HG02759 (cell line): ENCODE measurements at regions not wholly inside any gene's neighbourhood (a gene's known extent, or its start where the extent isn't known, plus 50 kb on each side); places are given as distances from the start of the nearest gene placed in this dataset.
"Not testable (repeated sequence)": the region's sequence is repeated elsewhere in the genome, so short reads cannot be mapped to it uniquely, and the experiment has no call there.

ENCODE experiments used
- ATAC-seq: cut with Tn5 transposase; IDR thresholded peaks from one replicate; pipeline ENCODE4 v1.9.1; 2021; ENCODE audit warnings: mild to moderate bottlenecking, moderate library complexity; ENCODE audit not compliant: unreplicated experiment

DNA sequence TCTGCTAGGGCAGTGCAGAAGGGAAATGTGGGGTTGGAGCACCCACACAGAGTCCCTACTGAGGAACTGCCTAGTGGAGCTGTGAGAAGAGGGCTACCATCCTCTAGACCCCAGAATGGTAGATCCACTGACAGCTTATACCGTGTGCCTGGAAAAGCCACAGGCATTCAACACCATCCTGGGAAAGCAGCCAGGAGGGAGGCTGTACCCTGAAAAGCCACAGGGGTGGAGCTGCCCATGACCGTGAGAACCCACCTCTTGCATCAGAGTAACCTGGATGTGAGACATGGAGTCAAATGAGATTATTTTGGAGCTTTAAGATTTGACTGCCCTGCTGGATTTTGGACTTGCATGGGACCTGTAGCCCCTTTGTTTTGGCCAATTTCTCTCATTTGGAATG lies 827.1 kb upstream of the IGFBP7 start:
- not testable (repeated sequence) for ATAC-seq

GRCh38 chr4:57926311-57926710 lies 816.1 kb upstream of the IGFBP7 start:
- ATAC-seq: no peak

- no peak for ATAC-seq
Observed at GRCh38 chr4:57924951-57925350, 814.8 kb upstream of the IGFBP7 start.

DNA sequence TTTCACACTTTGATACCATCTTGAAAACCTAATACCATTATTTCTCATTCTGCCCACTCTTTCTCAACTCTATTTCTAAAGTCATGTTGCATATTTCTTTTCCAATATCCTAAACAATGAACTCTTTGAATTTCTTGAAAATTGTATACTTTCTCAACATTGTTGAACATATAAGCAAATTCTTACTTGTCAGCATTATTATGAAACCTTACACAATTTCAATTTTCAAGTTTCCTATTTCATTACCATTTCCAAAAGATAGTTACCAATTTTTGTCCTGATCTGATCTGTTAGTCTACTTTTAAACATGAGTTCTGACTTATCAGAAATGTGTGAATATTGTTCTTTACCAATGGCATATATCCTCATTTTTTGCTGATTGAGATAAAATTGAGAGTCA lies 806.3 kb upstream of the IGFBP7 start:
- no peak for ATAC-seq

GRCh38 chr4:57911203-57911602 lies 801.0 kb upstream of the IGFBP7 start:
- ATAC-seq: no peak

- no peak for ATAC-seq
Observed at GRCh38 chr4:57910151-57910550, 800.0 kb upstream of the IGFBP7 start.

- ATAC-seq: no peak
Observed at GRCh38 chr4:57905965-57906364, 795.8 kb upstream of the IGFBP7 start.

DNA sequence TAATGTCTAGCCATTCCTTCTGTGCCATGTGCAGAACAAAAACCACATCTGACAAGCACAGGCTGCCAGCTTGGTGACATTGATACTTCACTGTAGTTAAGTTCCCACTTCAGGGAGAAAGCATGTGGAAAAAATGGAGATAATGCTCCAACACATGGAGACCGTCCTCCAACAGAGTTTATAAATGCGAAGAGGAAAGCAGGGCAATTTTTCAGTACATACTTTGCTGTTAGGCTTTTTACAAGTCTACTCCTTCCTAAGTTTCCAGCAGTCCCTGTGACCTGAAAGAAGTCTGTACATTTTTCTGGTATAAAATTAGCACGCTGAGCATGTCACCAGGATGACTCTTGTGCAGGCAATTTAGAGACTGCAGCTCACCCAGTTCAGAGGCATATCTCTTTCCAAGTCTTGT lies 766.9 kb upstream of the IGFBP7 start:
- no peak for ATAC-seq

DNA sequence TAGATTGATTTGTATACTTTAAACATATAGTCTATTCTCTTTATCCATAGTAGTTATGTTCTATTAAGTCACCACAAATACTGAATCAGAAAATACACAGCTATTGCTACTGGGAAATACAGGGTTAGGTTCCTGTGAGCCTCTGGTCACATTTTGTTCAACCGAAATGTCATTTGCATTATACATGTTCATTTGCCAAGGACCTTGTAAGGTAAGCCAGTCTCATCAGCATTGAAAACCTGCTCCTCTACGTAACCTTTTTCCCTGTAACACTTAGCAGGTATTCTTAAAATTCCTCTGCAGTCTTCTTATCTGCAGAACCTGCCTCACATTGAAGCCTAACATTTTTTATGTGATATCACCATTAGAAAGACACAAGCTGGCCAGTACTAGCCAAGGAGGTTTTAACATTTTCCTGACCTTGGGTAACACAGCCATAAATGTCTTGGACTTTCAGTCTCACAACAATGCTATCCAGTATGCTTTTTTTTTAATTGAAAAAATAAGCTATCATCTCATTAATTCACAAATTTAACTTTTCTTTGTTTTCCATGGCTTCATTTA lies 765.7 kb upstream of the IGFBP7 start:
- no peak for ATAC-seq

- no peak for ATAC-seq
Observed at GRCh38 chr4:57866468-57867171, 756.4 kb upstream of the IGFBP7 start.

DNA sequence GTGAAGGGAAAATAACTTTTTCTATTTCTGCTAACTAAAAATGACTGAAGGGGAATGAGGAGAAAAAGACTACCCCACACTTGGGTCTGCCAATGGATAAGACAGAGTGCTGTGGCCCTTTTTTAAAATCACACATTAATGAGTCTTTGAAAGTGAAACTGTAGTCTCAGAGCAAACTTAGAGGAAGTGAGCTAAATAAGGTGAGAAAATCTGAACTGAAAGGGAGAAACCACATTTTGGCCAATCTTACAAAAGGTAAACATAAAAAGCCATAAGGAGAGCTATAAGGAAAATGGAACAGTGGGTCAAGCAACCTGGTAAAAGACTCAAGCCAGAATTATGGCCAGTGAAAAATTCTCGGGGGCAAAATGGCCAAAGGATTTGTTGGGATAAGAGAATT lies 755.1 kb upstream of the IGFBP7 start:
- ATAC-seq: peak; percentile 91

GRCh38 chr4:57854748-57855147 lies 744.6 kb upstream of the IGFBP7 start:
- peak; percentile 94 for ATAC-seq

- no peak for ATAC-seq
Observed at GRCh38 chr4:57850141-57850540, 740.0 kb upstream of the IGFBP7 start.

DNA sequence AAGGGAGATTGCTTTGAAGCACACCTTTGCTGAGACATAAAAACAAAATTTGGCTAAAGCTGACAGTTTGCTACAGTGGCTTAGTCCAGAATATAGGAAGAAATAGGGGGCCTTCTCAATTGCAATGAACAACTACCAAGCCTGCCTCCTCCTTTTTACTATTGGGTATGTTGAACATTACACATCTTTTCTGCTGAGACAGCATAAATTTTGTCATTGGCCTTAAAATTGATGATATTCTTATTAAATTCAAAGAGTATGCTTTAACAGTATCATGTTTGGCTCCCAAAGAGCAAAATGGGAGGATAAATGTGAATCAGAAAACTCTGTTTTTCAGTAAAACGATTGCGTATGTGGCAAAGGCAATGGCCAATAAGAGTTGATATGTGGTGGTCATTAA lies 721.9 kb upstream of the IGFBP7 start:
- no peak for ATAC-seq

- ATAC-seq: no peak
Observed at GRCh38 chr4:57789666-57790065, 679.5 kb upstream of the IGFBP7 start.

DNA sequence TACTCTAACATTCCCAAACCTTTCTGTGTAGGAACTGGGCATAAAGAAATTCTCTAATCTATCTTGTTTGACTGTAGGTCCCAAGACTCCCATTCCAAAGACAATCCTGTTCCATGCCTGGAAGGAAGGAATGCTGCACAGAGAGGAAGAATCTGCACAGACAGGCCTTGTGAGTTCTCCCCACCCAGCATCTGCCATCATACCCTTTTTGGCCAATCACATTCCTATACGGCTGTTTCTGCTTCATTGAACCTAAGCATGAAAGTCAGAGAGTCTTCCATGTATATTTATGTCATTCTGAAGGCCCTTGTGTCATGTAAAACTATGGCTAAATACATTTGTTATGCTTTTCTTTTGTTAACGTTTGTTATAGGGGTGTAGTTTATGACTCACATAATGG lies 667.7 kb upstream of the IGFBP7 start:
- no peak for ATAC-seq

DNA sequence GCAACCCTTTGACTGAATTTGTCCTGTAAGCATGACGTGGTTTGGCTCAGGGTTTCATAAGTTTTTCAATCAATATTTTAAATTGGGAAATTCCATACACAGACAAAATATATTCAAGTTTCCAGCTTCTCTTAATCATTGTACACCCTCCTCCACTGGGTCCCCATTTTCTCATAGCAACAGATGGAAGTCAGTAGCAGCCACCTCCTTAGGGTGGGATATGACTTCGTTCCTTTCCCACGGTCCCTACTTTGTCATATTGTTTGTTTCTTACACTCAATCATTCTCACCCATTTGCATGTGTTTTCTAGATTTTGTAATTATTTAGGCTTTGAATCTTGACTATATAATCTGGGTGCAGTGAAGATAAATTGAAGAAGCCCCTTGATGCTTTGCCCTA lies 664.5 kb upstream of the IGFBP7 start:
- no peak for ATAC-seq

- ATAC-seq: no peak
Observed at GRCh38 chr4:57774171-57774570, 664.0 kb upstream of the IGFBP7 start.

DNA sequence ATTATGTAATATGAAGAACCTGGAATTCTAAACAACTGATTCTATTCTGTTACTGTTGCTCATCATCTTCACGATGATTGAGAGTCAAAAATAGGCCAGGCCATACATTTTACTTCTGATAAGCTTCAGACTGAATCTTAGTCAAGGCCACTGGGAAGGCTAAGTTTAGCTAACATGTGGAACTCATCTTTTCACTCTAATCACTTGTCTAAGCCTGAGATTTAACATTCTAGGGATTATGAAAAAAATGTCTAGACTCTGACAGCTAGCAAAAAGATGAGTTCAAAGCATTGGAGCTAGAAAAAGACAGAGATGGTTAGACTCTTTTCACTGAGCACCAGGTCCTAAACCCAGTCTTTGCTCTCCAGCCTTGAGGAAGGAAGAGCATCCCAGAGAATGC lies 656.2 kb upstream of the IGFBP7 start:
- ATAC-seq: no peak

DNA sequence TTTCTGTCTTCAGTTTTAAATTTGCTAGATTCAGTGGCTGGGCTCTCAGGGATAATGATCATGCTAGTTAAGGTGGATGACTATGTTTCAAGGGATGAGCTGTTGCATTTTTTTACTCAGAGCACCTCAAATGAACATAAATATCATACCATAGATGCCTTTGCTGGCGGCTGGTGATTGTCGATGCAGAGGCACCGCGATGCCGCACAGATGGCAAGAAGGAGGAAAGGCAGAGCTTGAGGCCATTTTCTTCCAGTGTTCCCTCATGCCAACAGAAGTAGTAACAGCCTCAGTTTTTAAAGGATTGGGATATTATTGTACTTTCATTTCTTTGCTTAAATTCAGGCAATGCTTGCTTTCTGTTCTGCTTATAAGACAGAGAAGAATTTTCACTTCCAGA lies 654.7 kb upstream of the IGFBP7 start:
- ATAC-seq: no peak

DNA sequence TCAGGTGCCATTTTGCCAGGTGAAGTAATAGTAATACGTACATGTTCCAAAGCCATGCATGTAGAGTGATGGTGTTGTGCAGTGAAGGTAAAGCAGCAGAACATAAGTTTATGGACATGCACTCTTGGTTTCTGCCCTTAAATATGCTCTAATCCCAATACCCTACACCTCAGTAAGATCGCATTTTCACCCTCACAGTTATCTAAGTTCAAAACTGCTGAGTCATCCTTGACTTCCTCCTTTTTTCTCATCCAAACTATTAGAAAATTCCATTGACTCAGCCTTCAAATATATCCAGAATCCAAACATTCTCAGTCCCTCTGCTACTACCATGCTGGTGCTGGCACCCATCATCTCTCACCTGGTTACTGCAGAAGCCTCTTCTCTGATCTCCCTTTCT lies 652.9 kb upstream of the IGFBP7 start:
- ATAC-seq: no peak

GRCh38 chr4:57740625-57741190 lies 630.5 kb upstream of the IGFBP7 start:
- ATAC-seq: no peak

DNA sequence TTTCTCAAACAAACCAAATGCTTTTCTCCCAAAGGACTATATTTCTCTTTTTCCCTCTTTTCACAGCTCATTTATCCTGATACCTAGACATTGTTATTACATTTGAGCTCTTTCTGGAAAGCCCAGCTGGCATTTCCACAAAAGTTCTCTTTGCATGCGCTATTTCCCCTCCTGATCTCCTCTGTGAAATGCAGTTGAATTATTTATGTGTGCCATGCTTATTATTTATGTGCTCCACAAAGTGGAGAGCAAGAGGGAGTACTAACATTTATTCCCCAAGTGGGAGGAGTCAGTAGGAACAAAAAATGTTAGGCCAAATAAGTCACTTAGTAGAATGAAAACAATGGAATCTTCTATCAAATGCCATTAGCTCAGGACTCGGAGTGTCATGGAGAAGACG lies 626.6 kb upstream of the IGFBP7 start:
- no peak for ATAC-seq
